Stimulated activated CD4-positive, alpha-beta T cell treated with anti-CD3 and anti-CD28 coated beads, Interleukin-4, amount 100 ng/mL, for 4 hours (primary cell): ENCODE measurements at regions not wholly inside any gene's neighbourhood (a gene's known extent, or its start where the extent isn't known, plus 50 kb on each side); places are given as distances from the start of the nearest gene placed in this dataset.

Experiments used
- DNase-seq, 2 experiments: peaks; one replicate each; pipeline ENCODE4 v3.0.0-alpha.2; 2020

- DNase-seq = no peak
Observed at GRCh38 chr9:4435197-4435596, 55.1 kb upstream of the SLC1A1 start.

GRCh38 chr9:4433379-4433778, 56.9 kb upstream of the SLC1A1 start:
- no peak for DNase-seq

- DNase-seq = no peak
Observed at GRCh38 chr9:4430432-4431261, 59.6 kb upstream of the SLC1A1 start.

- DNase-seq = no peak
Observed at GRCh38 chr9:4425319-4426045, 64.8 kb upstream of the SLC1A1 start.

- no peak for DNase-seq
Observed at GRCh38 chr9:4424891-4425290, 65.4 kb upstream of the SLC1A1 start.

GRCh38 chr9:4424038-4424437, 66.2 kb upstream of the SLC1A1 start:
- DNase-seq = no peak

- no peak for DNase-seq
Observed at GRCh38 chr9:4423207-4423610, 67.1 kb upstream of the SLC1A1 start.

- no peak for DNase-seq
Observed at GRCh38 chr9:4422495-4422894, 67.8 kb upstream of the SLC1A1 start.

GRCh38 chr9:4421847-4422246, 68.4 kb upstream of the SLC1A1 start:
- no peak for DNase-seq

- DNase-seq = no peak
Observed at GRCh38 chr9:4420351-4420750, 69.9 kb upstream of the SLC1A1 start.

GRCh38 chr9:4417578-4418325, 72.5 kb upstream of the SLC1A1 start:
- DNase-seq = no peak

- DNase-seq = no peak
Observed at GRCh38 chr9:4416467-4416866, 73.8 kb upstream of the SLC1A1 start.

- no peak for DNase-seq
Observed at GRCh38 chr9:4415281-4415680, 75.0 kb upstream of the SLC1A1 start.

GRCh38 chr9:4413856-4414255, 76.4 kb upstream of the SLC1A1 start:
- DNase-seq = no peak

- no peak for DNase-seq
Observed at GRCh38 chr9:4404156-4404555, 86.1 kb upstream of the SLC1A1 start.

- DNase-seq = no peak
Observed at GRCh38 chr9:4402501-4402900, 87.8 kb upstream of the SLC1A1 start.

GRCh38 chr9:4400731-4401130, 89.5 kb upstream of the SLC1A1 start:
- DNase-seq = no peak

- DNase-seq = no peak
Observed at GRCh38 chr9:4397917-4398316, 92.4 kb upstream of the SLC1A1 start.

GRCh38 chr9:4393806-4394523, 94.1 kb upstream of the GLIS3 start:
- no peak for DNase-seq

- no peak for DNase-seq
Observed at GRCh38 chr9:4389755-4390154, 89.9 kb upstream of the GLIS3 start.

GRCh38 chr9:4389003-4389402, 89.1 kb upstream of the GLIS3 start:
- no peak for DNase-seq

GRCh38 chr9:4386819-4387218, 87.0 kb upstream of the GLIS3 start:
- no peak for DNase-seq

GRCh38 chr9:4384750-4385149, 84.9 kb upstream of the GLIS3 start:
- no peak for DNase-seq
